ENCODE measurements at regions not wholly inside any gene's neighbourhood (a gene's known extent, or its start where the extent isn't known, plus 50 kb on each side); places are given as distances from the start of the nearest gene placed in this dataset.

DNA sequence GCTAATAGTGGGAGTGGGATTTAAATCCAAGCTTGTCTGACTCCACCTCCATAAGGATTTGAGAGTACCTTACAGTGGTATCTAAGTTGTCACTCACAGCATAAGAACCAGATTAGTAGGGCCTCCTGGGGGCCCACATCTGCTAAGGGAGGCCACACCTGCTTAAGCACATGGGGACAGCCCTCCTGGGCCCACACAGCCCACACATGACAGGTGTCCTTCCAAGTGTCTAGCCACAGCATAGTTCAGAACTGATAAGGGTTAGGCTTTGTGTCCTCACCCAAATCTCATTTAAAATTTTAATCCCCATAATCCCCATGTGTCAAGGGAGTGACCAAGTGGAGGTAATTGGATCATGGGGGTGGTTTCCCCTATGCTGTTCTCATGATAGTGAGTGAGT lies 186.0 kb upstream of the HMGA2 start:
- TF ChIP-seq, protein P1, sequence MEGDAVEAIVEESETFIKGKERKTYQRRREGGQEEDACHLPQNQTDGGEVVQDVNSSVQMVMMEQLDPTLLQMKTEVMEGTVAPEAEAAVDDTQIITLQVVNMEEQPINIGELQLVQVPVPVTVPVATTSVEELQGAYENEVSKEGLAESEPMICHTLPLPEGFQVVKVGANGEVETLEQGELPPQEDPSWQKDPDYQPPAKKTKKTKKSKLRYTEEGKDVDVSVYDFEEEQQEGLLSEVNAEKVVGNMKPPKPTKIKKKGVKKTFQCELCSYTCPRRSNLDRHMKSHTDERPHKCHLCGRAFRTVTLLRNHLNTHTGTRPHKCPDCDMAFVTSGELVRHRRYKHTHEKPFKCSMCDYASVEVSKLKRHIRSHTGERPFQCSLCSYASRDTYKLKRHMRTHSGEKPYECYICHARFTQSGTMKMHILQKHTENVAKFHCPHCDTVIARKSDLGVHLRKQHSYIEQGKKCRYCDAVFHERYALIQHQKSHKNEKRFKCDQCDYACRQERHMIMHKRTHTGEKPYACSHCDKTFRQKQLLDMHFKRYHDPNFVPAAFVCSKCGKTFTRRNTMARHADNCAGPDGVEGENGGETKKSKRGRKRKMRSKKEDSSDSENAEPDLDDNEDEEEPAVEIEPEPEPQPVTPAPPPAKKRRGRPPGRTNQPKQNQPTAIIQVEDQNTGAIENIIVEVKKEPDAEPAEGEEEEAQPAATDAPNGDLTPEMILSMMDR (IDR thresholded peaks at IDR 0.05): no peak
- TF ChIP-seq, protein P2, sequence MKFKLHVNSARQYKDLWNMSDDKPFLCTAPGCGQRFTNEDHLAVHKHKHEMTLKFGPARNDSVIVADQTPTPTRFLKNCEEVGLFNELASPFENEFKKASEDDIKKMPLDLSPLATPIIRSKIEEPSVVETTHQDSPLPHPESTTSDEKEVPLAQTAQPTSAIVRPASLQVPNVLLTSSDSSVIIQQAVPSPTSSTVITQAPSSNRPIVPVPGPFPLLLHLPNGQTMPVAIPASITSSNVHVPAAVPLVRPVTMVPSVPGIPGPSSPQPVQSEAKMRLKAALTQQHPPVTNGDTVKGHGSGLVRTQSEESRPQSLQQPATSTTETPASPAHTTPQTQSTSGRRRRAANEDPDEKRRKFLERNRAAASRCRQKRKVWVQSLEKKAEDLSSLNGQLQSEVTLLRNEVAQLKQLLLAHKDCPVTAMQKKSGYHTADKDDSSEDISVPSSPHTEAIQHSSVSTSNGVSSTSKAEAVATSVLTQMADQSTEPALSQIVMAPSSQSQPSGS (CRISPR knock-in tag; IDR thresholded peaks at IDR 0.05; ENCODE audit: borderline replicate concordance, low read depth): no peak
- TF ChIP-seq FOXP1 (CRISPR knock-in tag; IDR thresholded peaks at IDR 0.05; ENCODE audit: borderline replicate concordance) (no peak), CREB1 (CRISPR knock-in tag; IDR thresholded peaks at IDR 0.05) (no peak), ZNF138 (CRISPR knock-in tag; conservative IDR thresholded peaks at IDR 0.05) (no peak), IRF2 (CRISPR knock-in tag; IDR thresholded peaks at IDR 0.05; ENCODE audit: borderline replicate concordance, low read depth) (no peak), RORB (CRISPR knock-in tag; IDR thresholded peaks at IDR 0.05) (no peak)
- TF ChIP-seq, protein P3, sequence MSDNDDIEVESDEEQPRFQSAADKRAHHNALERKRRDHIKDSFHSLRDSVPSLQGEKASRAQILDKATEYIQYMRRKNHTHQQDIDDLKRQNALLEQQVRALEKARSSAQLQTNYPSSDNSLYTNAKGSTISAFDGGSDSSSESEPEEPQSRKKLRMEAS (CRISPR knock-in tag; IDR thresholded peaks at IDR 0.05): no peak
- TF ChIP-seq, protein P4, sequence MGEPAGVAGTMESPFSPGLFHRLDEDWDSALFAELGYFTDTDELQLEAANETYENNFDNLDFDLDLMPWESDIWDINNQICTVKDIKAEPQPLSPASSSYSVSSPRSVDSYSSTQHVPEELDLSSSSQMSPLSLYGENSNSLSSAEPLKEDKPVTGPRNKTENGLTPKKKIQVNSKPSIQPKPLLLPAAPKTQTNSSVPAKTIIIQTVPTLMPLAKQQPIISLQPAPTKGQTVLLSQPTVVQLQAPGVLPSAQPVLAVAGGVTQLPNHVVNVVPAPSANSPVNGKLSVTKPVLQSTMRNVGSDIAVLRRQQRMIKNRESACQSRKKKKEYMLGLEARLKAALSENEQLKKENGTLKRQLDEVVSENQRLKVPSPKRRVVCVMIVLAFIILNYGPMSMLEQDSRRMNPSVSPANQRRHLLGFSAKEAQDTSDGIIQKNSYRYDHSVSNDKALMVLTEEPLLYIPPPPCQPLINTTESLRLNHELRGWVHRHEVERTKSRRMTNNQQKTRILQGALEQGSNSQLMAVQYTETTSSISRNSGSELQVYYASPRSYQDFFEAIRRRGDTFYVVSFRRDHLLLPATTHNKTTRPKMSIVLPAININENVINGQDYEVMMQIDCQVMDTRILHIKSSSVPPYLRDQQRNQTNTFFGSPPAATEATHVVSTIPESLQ (CRISPR knock-in tag; IDR thresholded peaks at IDR 0.05): no peak
- TF ChIP-seq, protein P5, sequence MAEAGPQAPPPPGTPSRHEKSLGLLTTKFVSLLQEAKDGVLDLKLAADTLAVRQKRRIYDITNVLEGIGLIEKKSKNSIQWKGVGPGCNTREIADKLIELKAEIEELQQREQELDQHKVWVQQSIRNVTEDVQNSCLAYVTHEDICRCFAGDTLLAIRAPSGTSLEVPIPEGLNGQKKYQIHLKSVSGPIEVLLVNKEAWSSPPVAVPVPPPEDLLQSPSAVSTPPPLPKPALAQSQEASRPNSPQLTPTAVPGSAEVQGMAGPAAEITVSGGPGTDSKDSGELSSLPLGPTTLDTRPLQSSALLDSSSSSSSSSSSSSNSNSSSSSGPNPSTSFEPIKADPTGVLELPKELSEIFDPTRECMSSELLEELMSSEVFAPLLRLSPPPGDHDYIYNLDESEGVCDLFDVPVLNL (CRISPR knock-in tag; IDR thresholded peaks at IDR 0.05; ENCODE audit: borderline replicate concordance, low read depth): no peak
